Fibroblast of lung (primary cell): ENCODE measurements at regions not wholly inside any gene's neighbourhood (a gene's known extent, or its start where the extent isn't known, plus 50 kb on each side); places are given as distances from the start of the nearest gene placed in this dataset.

Source experiments
- DNase-seq, 2 donors: peaks; one replicate each; pipeline versions ENCODE4 v3.0.0 to v3.0.0-alpha.2; 2010; ENCODE audit warnings: low read depth in 2 of 2
- H2AFZ ChIP-seq: 2 replicates; pipeline ENCODE4 v1.5.1; 2012; ENCODE audit warnings: low read length, control low read depth, inconsistent platforms
- H3K27ac ChIP-seq: 2 replicates; pipeline ENCODE4 v1.5.1; 2011; ENCODE audit warnings: low read length, control low read depth; ENCODE audit not compliant: insufficient read depth
- H3K27me3 ChIP-seq: 2 replicates; pipeline ENCODE4 v1.5.1; 2011; ENCODE audit warnings: mild to moderate bottlenecking, low read length; ENCODE audit not compliant: control insufficient read depth, insufficient read depth
- H3K36me3 ChIP-seq: 2 replicates; pipeline ENCODE4 v1.5.1; 2011; ENCODE audit warnings: low read length; ENCODE audit not compliant: control insufficient read depth, insufficient read depth
- H3K4me1 ChIP-seq: 2 replicates; pipeline ENCODE4 v1.5.1; 2011; ENCODE audit warnings: low read length; ENCODE audit not compliant: control insufficient read depth, insufficient read depth; ENCODE audit errors: extremely low read depth
- H3K4me2 ChIP-seq: 2 replicates; pipeline ENCODE4 v1.5.1; 2011; ENCODE audit warnings: low read length, control low read depth; ENCODE audit not compliant: insufficient read depth; ENCODE audit errors: extremely low read depth
- H3K4me3 ChIP-seq, 4 experiments: fragments of 200-600 bp in 1 of 4; sonication (generic) in 1 of 4; replicated peaks in 1 of 4; 2 replicates each; pipeline ENCODE4 v1.5.1; 2011 to 2016; ENCODE audit warnings: low read length in 4 of 4, low read depth in 3 of 4, mild to moderate bottlenecking in 3 of 4, control low read depth in 2 of 4, inconsistent platforms in 1 of 4, mixed read lengths in 1 of 4; ENCODE audit not compliant: insufficient read depth in 1 of 4; ENCODE audit errors: control extremely low read depth in 1 of 4
- H3K79me2 ChIP-seq: 2 replicates; pipeline ENCODE4 v1.5.1; 2012; ENCODE audit warnings: mild to moderate bottlenecking, low read length, inconsistent platforms; ENCODE audit not compliant: control insufficient read depth, insufficient read depth
- H3K9ac ChIP-seq: 2 replicates; pipeline ENCODE4 v1.5.1; 2011; ENCODE audit warnings: mild to moderate bottlenecking, low read length, control low read depth; ENCODE audit not compliant: insufficient read depth
- H3K9me3 ChIP-seq: 2 replicates; pipeline ENCODE4 v1.5.1; 2012; ENCODE audit warnings: low read depth, low read length; ENCODE audit not compliant: control insufficient read depth, insufficient read depth
- H4K20me1 ChIP-seq: 2 replicates; pipeline ENCODE4 v1.5.1; 2011; ENCODE audit warnings: low read length; ENCODE audit not compliant: control insufficient read depth, insufficient read depth; ENCODE audit errors: extremely low read depth
- CTCF ChIP-seq, 2 donors: IDR thresholded peaks in 1 of 2; conservative IDR thresholded peaks in 1 of 2; 1 replicate in 1 of 2; 2 replicates in 1 of 2; pipeline ENCODE4 v1.5.1; 2011 to 2012; ENCODE audit warnings: low read length in 2 of 2, control low read depth in 1 of 2, inconsistent platforms in 1 of 2, low read depth in 1 of 2, mild to moderate bottlenecking in 1 of 2
- EZH2 ChIP-seq: IDR thresholded peaks from 2 replicates; pipeline ENCODE4 v1.5.1; 2012; ENCODE audit warnings: low read length, control low read depth, mild to moderate bottlenecking; ENCODE audit errors: missing control alignments

- no peaks in the 10 kb centered on the region for H4K20me1 ChIP-seq
- no peak overlapping the region for H3K9ac ChIP-seq
- no peak overlapping the region for H3K4me3 ChIP-seq
- TF ChIP-seq CTCF (conservative IDR thresholded peaks at IDR 0.05 in 1 of 2, IDR thresholded peaks at IDR 0.05 in 1 of 2; ENCODE audit: low read depth in 1 of 2, low read length in 2 of 2) (no peak), EZH2 (no peak)
- no peaks in the 10 kb centered on the region for H3K4me1 ChIP-seq
- no peak overlapping the region for H3K4me2 ChIP-seq
- H3K27ac ChIP-seq = no peak overlapping the region
- no peaks in the 10 kb centered on the region for H3K27me3 ChIP-seq
- H3K79me2 ChIP-seq = no peaks in the 10 kb centered on the region
- no peak for DNase-seq
- no peak overlapping the region for H2AFZ ChIP-seq
- no peaks in the 10 kb centered on the region for H3K9me3 ChIP-seq
- H3K36me3 ChIP-seq = no peaks in the 10 kb centered on the region
Measured at GRCh38 chr5:63805151-63805550, 157.1 kb downstream of the HTR1A start.

- no peak overlapping the region for H3K4me3 ChIP-seq
- no peaks in the 10 kb centered on the region for H3K36me3 ChIP-seq
- no peak overlapping the region for H2AFZ ChIP-seq
- no peak for DNase-seq
- no peaks in the 10 kb centered on the region for H3K9me3 ChIP-seq
- H3K9ac ChIP-seq = no peak overlapping the region
- H3K79me2 ChIP-seq = no peaks in the 10 kb centered on the region
- no peak for TF ChIP-seq CTCF (conservative IDR thresholded peaks at IDR 0.05 in 1 of 2, IDR thresholded peaks at IDR 0.05 in 1 of 2; ENCODE audit: low read depth in 1 of 2, low read length in 2 of 2)
- TF ChIP-seq EZH2 = no peak
- no peaks in the 10 kb centered on the region for H3K27me3 ChIP-seq
- H3K27ac ChIP-seq = no peak overlapping the region
- H3K4me2 ChIP-seq = no peak overlapping the region
- H3K4me1 ChIP-seq = no peaks in the 10 kb centered on the region
- H4K20me1 ChIP-seq = no peaks in the 10 kb centered on the region
Measured at GRCh38 chr5:63803165-63803564, 159.1 kb downstream of the HTR1A start.

- no peak for DNase-seq
- Histone ChIP-seq H3K4me2 (no peak overlapping the region), H3K4me3 (no peak overlapping the region), H3K9me3 (no peaks in the 10 kb centered on the region), H3K27me3 (no peaks in the 10 kb centered on the region), H3K27ac (no peak overlapping the region), H3K9ac (no peak overlapping the region), H3K36me3 (no peaks in the 10 kb centered on the region), H3K4me1 (no peaks in the 10 kb centered on the region), H3K79me2 (no peaks in the 10 kb centered on the region), H4K20me1 (no peaks in the 10 kb centered on the region), H2AFZ (no peak overlapping the region)
- no peak for TF ChIP-seq CTCF (conservative IDR thresholded peaks at IDR 0.05 in 1 of 2, IDR thresholded peaks at IDR 0.05 in 1 of 2; ENCODE audit: low read depth in 1 of 2, low read length in 2 of 2)
- no peak for TF ChIP-seq EZH2
Measured at GRCh38 chr5:63794979-63795378, 167.3 kb downstream of the HTR1A start.
